Right lung (tissue), 2 donors: ENCODE measurements at regions not wholly inside any gene's neighbourhood (a gene's known extent, or its start where the extent isn't known, plus 50 kb on each side); places are given as distances from the start of the nearest gene placed in this dataset.
"Not testable (repeated sequence)": the region's sequence is repeated elsewhere in the genome, so short reads cannot be mapped to it uniquely, and the experiment has no call there.

Source experiments
- DNase-seq, 2 donors: peaks; one replicate each; pipeline ENCODE4 v3.0.0-alpha.2; 2013

DNA sequence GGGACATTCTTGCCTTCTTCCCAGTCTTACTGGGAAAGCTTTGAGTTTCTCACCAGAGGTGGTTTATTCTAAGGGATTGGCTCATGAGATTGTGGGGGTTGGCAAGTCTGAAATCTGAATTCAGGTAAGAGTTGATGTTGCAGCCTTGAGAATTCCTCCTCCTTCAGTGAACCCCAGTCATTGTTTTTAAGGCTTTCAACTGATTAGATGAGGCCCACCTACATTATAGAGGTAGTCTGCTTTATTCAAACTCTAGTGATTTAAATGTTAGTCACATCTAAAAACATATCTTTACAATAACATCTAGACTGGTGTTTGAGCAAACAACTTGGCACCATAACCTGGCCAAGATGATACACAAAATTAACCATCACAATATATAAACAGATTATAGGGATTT is 156.5 kb upstream of the MED14 start:
- no peak for DNase-seq

DNA sequence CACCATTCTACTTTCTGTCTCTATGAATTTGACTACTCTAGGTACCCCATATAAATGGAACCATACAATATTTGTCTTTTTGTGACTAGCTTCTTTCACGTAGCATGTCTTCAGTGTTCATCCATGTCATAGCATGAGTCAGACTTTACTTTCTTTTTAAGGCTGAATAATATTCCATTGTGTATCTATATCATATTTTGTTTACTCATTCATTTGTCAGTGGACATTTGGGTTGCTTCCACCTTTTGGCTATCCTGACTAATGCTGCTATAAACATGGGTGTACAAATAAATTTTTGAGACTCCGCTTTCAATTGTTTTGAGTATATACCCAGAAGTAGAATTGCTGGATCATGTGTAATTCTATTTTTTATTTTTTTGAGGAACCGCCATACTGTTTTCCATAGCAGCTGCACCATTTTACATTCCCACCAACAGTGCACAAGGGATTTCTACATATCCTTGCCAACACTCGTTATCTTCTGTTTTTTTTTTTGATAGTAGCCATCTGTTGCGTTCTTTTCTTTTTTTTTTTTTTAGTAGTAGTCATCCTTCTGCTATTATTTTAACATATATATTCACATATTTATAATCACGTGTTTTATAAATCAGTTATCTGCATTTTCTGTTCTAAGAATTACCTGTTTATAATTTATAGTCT is 158.0 kb upstream of the MED14 start:
- no peak for DNase-seq

DNA sequence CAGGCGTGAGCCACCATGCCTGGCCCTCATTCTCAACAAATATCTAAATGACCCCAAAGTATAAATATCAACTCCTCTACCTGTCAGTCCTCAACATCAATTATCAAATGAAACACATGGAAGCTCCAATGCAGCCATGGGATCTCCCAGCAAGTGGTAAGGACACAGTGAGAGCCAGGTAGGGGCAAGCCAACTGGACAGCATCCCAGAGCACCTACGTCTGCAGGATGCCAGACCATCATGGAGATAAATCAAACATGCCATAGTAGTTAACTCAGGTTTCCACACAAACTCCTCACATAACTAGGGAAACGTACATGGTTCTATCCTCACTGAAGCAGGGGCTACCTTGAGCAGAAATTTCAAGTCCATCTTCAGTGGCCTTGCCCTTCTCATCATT is 159.9 kb upstream of the MED14 start:
- no peak for DNase-seq

DNA sequence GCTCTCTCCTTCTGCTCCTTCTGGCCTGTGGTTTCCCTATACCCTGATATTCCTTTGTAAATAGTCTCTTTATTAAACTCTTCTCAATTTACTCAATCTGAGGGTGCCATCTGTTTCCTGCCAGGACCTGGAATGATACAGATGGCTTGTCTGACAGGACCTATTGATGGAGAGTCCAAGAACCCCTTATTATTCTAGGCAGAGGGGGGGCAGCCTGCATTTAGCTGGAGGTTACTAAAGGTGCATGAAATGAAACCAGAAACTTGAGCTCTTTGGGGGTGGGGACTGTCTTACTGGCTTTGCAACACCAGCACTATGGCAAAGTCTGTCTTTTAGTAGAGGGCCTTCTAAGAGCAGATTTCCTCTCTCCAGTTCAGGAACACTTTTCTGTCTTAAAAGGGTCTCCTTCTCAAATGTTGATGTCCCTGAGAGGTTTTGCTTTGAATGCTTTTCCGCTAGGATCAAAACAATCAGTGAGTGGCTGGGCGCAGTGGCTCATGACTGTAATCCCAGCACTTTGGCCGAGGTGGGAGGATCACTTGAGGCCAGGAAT is 162.5 kb upstream of the MED14 start:
- DNase-seq = no peak

DNA sequence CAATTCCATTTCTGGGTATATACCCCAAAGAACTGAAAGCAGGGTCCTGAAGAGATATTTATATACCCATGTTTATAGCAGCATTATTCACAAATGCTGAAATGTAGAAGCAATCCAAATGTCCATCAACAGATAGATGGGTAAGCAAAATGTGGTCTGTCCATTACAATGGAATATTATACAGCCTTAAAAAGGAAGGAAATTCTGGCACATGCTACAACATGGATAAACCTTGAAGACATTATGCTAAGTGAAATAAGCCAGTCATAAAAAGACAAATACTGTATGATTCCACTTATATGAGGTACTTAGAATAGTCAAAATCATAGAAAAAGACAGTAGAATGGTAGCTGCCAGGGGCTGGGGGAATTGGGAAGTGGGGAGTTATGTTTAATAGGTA is 169.4 kb upstream of the MED14 start:
- not testable (repeated sequence) for DNase-seq

DNA sequence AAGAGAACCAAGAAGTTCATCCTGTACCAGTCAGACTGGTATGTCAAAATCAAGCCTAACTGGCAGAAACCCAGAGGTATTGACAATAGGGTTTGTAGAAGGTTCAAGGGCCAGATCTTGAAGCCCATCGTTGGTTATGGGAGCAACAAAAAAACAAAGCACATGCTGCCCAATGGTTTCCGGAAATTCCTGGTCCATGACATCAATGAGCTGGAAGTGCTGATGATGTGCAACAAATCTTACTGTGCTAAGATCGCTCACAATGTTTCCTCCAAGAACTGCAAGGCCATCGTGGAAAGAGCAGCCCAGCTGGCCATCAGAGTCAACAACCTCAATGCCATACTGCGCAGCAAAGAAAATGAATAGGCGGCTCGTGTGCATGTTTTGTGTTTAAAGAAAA is 172.7 kb upstream of the MED14 start:
- DNase-seq = no peak

DNA sequence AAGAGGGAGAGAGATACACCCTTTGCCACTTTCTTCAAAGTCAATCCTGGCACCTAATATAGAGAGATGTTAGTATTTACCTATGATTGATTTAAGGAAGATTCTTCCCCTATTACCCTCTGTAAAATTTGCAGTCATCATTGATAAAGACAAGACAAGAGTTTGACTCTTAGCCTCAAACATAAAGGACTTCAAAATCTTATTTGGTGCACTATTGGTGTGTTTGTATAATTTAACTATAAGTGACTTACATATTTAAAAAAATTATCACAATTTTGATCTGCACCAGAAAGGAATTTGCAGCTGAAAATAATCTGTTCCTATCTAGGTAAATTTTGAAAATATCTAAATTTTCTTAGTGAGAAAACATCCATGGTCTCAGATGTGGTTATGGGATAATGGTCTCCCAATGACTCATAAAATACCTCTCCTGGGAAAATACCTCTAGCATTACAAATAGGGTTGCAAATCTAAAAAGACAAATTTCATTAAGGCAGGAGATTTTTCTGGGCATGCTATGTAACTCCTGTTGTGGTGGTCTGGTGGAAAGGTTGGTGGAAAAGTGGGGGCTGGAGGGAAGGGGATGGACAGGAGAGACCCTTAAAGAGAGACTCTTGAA is 173.6 kb upstream of the MED14 start:
- DNase-seq = no peak

DNA sequence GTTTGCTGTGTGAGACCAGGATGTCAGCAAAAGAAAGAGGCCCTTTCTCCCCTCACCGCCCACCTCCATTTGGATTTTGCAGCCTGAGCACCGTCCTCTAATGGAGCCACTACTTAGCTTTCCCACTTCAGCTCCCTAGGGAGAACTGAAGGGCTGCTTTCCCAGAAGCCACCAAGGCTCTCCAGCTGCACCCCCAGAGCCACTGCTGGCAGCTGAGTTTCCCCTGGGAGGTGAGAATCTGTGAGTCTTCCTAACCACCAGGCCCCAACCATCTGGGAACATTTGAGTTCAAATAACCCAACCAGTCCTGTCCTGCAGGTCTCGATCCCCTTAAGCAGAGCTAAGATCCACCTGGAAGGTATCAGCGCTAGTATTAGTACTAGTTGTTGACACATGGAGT is 173.1 kb upstream of the USP9X start:
- no peak for DNase-seq

DNA sequence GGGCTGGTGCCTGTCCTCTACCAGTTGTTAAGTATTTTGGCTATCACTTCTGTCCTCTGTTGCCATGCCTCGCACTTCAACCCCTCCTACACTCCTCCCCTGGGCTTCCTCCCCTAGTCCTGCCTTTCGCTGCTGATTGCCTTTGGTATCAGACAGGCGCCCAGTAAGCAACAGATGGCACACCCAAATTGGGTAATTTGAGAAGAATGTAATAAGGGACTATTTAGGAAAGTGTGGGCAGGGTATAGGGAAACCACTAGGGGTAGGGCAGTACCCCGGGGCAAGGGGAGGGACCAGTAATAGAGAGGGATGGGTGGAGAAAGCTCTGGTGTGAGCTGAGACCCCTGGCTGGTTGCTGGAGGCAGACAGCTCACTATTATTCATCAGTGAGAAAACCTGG is 172.7 kb upstream of the USP9X start:
- no peak for DNase-seq

DNA sequence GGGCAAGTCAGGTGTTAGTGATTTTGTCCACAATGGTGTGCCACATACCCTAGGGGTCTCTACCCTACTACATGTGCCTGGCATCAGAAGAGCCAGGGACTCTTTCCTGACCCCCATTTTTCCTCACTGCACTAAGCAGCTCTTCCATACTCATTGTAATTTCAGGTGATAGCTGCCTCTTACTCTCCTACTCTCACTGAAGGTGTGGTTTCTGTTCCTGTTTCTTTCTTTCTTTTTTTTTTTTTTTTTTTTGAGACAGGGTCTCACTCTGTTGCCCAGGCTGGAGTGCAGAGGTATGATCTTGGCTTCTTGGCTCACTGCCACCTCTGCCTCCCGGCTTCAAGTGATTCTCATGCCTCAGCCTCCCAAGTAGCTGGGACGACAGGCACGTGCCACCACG is 164.9 kb upstream of the USP9X start:
- DNase-seq = no peak

DNA sequence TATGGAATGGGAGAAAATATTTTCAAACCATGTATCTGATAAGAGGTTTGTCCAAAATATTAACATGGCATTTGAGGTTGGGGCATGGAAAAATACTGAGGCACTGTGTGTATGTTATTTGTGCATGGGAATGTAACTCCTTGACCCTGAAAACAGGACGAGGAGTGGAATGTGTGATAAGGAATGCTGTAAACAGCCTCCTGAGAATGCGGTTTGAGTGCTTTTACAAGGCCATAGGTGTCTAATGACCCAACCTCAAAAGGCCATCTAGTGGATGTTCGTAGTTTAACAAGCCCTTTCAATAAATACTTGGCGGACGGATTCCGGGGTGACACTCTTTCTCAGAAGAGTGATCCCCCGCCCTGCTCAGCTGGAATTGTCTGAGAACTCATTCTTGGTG is 162.9 kb upstream of the USP9X start:
- no peak for DNase-seq

DNA sequence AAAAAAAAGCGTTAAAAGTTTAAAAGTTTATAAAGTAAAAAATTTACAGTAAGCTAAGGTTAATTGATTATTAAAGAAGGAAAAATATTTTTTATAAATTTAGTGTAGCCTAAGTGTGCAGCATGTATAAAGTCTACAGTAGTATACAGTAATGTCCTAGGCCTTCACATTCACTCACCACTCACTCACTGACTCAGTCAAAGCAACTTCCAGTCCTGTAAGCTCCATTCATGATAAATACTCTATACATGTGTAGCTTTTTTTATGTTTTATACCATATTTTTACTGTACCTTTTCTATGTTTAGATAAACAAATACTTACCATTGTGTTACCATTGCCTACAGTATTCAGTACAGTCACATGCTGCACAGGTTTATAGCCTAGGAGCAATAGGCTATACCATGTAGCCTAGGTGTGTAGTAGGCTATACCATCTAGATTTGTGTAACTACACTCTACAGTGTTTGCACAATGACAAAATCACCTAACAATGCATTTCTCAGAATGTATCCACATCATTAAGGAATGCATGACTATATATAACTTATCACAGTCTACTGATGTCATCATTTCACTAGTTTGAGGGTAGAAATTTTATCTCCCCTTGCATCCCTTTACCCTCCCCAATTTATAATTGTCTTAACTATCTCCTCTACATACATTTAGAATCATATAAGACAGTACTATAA is 158.4 kb upstream of the USP9X start:
- DNase-seq = not testable (repeated sequence)

DNA sequence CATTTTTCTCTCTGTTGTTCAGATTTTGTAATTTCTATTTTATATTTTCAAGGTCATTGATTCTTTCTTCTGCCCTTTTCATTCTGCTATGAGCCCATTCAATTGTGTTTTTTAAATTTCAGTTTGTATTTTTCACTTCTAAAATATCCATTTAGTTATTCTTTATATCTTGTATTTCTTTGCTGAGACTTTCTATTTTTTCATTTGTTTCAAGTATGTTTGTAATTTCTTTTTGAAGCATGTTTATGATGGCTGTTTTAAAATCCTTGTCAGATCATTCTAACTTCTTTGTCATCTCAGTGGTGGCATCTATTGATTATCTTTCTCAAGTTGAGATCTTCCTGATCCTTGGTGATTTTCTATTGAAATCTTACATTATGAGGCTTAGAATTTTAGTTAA is 157.2 kb upstream of the USP9X start:
- DNase-seq = no peak

DNA sequence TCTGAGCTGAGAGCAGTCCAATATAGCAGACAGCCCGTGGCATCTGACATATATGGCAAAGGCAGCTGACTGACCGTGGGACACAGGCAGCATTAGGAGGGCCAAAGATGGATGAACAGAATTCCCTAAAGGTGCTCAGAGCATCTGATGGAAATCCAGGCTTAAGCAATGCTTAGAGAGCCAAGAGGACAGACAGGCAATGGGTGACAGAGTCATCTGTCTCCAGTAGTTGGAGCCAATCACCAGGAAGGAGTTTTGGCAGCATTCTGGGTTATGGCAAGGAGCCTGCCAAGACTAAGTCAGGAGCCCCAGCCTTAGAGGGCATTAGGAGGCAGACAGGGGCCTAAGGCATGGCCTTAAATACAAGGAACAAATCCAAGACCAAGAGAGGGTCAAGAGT is 153.3 kb upstream of the USP9X start:
- no peak for DNase-seq

DNA sequence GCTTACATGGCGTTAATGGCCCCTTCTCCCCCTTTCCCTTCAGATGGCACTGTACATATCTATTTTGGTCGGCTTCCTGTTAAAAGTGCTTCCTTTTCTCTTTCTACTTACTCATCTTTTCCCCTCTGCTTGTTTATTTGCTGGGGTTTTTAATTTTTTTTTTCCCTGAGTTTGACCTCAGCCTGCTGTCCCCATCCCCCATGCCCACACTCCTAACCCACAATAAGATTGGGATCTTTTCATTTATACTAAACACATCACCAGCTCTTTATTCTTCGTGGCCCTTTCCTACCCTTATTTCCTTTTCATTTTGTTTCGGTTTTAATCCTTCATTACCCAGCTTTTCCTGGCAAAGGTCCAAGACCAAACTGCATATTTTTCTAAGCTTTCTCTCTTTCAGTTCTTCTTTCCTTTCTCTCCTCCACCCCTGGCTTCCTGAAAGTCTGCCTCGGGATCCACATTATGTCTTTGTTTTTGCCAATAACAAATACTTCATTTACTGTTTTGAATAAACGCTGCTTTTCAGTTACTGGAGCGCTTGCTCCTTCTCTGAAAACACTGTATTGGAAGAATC is 152.0 kb upstream of the USP9X start:
- DNase-seq = peak; percentile 28 to 58

DNA sequence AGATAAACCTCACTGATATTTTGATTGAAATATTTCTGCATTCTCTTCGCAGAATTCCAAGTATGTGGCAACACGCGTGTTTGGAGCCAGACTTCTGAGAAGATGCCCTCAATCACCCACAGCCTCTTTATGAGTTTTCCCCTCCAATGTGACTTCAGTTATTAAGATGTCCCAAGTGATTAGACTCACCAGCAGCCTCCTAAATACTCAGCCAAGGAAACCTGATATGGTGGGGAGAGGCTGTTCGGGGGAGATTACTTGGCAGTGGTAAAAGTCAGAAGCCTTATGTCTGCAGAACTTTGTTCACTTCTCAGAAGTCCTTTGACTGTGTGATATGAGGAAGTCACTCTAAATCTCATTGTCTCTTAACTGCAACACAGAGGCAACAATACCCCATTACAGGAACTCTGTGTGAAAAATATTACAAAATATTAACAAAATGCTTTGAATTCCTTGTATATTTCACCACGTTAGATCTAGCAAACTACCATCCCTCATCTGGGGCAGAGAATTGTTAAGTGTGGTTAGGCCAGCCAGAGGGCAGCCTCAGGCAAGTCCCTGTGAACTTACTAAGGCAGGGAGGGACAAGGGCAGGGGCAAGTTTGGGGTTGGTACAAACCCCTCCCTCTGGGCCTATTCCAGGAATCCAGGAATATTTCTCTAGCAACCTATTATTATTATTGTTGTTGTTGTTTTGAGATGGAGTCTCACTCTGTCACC is 151.4 kb upstream of the USP9X start:
- DNase-seq = peak; percentile 35 to 49

DNA sequence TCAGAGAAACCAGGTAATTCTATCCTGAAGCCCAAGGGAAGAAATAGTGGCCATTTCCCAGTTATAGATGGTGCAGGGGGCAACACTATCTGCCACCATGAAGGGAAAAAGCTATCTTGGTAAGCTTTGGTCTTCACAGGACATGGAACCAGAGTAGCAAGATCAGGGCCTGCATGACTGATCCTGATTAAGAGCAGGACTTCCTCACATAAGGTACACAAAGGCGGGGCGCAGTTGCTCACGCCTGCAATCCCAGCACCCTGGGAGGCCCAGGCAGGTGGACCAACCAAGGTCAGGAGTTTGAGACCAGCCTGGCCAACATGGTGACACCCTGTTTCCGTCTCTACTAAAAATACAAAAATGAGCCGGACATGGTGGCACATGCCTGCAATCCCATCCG is 148.4 kb upstream of the USP9X start:
- DNase-seq = no peak

DNA sequence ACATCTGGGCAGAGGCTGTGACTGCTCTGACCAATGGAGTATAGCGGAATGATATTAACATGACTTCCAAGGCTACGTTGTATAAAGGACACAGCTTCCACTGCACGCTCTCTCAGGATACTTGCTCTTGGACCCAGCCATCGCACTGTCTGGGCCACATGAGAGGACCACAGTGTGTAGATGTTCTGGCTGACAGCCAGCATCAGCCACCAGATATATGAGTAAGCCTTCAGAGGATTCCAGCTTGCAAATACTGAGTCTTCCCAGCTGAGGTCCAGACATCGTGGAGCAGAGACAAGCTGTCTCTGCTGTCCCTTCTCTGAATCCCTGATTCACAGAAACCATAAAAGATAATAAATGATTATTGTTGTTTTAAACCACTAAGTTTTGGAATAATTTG is 146.8 kb upstream of the USP9X start:
- DNase-seq = no peak

DNA sequence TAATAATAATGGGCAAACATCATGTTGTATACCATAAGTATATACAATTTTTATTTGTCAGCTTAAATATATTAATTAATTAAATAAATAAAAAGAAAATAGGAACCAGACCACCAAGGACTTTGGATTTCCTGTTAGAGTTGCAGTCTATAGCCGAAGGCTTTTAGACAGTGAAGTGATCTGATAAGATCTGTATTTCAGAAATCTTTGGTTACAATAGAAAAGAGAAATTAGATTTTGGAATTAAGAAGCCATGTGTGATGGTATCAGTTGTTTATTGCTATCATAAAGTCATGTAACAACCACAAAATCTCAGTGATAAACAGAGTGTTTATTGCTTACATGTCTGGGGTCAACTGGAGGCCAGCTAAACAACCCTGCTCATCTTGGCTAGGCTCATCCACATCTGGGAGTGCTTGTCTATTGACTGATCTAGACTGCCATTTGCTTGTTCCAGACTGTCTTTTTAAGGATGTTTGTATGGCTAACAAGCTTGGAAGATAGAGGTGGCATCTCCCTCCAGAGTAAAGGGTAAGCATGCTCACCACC is 142.1 kb upstream of the USP9X start:
- DNase-seq = no peak

DNA sequence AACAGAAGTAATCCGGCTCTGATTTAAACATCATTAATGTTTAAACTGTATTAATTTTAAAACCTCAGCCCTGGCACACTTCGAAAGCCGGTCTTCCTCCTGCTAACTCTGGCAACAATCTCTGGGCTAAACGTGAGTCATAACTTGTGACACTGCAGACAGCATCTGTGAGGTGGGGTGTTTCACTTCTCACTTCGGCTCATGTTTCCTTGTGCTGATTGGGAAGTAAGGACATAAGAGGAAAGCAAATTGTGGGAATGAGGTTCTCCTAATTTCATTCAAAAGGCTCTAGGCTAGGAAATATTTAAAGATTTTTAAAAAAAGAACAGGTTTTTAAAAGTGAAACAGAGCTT is 139.9 kb upstream of the USP9X start:
- peak in 1 of 2 donors; percentile 16 for DNase-seq

DNA sequence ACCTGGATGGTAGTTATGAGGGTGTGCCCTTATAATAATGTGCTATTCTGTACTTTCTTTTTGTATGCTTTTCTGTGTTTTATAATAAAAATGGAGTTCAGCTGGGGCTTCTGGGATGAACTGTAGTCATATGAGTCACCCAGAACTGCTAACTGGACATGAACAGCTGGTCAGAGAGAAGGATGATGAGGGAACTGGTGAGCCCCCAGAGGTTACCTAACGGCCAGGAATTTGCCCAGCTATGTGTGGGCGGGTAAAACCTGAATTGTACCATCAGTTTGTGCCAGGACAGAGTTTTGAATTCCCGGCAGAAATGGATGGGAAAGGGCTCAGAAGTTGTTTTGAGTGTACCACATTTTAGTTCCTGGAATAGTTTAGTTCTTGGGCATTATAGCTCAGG is 138.0 kb upstream of the USP9X start:
- no peak for DNase-seq

DNA sequence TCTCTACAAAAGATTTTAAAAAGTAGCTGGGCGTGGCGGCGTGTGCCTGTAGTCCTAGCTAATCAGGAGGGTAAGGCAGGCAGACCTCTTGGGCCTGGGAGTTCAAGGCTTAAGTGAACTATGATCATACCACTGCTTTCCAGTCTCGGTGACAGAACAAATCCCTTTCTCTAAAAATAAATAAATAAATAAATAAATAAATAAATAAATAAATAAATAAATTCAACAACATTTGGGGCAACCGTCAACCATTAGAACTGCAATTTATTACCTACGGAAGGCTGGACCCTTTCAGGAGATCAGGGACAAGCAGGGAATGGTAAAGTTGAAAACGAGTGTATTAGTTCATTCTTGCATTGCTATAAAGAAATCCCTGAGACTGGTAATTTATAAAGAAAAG is 136.2 kb upstream of the USP9X start:
- no peak for DNase-seq
